ENCODE measurements at regions not wholly inside any gene's neighbourhood (a gene's known extent, or its start where the extent isn't known, plus 50 kb on each side); places are given as distances from the start of the nearest gene placed in this dataset.

- TF ChIP-seq CTCF (IDR thresholded peaks at IDR 0.05; ENCODE audit: insufficient read depth, low read length, poor library complexity, severe bottlenecking) = no peak
- H3K27me3 ChIP-seq (replicated peaks; ENCODE audit: control insufficient read depth, insufficient read depth, low read length) = no peaks in the 10 kb centered on the region
These were observed 380.9 kb downstream of the SOX9 start for GRCh38 chr17:72501404-72502370.

DNA sequence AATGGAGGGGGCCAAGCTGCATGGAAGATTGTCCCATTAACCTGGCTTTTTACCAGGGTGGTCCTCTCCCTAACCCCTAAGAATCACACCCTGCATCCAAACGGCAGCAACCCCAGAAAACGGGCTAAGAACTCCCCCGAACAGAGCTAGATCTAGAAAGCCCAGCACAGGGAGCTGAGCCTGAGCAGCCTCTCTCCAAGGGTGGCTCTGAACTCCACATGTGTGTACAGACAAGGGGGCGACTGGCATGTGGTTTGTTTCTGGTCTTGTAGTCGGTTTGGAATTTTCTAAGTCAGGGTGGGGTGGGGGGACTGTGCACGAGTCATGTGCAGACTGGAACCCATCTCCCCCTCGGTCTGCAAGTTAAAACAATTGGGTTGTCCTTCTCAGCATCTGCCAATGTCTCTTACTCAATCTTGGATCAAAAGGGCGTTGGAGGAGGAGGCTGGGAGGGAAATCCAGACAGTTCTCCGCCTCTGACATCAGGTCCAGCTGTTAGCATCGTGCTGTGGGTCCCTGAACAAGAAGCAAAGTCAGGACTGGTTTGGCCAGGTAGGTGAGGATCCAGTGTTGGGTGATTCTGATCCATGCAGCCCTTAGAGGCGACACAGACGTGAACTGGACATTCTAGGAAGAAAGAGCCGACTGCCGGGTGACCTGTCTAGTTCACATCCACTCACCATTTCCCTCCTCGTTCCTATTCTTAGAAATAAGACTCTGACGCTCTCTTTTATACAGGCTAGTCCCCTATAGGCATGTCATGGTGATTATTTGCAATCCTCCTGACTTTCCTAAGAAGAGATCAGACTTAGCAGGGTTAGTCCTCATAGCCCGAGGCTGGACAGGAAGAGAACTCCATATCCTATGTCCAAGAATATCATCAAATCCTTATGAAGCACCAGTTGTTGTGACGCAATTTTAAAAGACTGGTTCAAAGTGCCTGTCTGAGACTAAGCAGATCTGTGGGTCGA is 381.8 kb downstream of the SOX9 start:
- no peaks in the 10 kb centered on the region for H3K27me3 ChIP-seq (replicated peaks; ENCODE audit: control insufficient read depth, insufficient read depth, low read length)
- no peak overlapping the region for H3K4me3 ChIP-seq (replicated peaks; ENCODE audit: low read depth, low read length)
- no peak for DNase-seq (ENCODE audit: extremely low read depth, insufficient read length)
- no peaks in the 10 kb centered on the region for H3K36me3 ChIP-seq (ENCODE audit: control insufficient read depth, insufficient read depth, low read length)
- TF ChIP-seq CTCF (IDR thresholded peaks at IDR 0.05; ENCODE audit: insufficient read depth, low read length, poor library complexity, severe bottlenecking) = no peak

More at GRCh38 chr17:72501404-72502370, 380.9 kb downstream of the SOX9 start:
- H3K4me3 ChIP-seq (replicated peaks; ENCODE audit: low read depth, low read length) = no peak overlapping the region
- no peaks in the 10 kb centered on the region for H3K36me3 ChIP-seq (ENCODE audit: control insufficient read depth, insufficient read depth, low read length)
- no peak for DNase-seq (ENCODE audit: extremely low read depth, insufficient read length)

DNA sequence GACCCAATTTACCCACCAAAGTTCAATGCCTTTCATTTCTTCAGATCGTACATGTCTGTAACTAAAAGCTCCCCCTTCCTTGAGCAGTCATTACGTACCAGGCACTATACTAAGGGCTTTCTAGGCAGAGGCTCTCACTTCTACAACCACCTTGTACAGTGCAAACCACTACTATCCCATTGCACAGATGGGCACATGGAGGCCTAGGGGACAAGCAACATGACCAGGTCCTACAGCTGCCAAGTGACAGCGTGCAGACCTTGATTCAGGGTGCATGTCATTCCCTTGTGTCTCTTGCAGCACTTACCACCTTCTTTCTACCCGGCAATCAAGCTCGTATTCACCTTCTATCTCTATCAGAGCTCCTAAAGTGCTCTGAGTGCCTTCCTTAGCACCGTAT is 382.7 kb downstream of the SOX9 start:
- DNase-seq (ENCODE audit: extremely low read depth, insufficient read length) = no peak
- no peak for TF ChIP-seq CTCF (IDR thresholded peaks at IDR 0.05; ENCODE audit: insufficient read depth, low read length, poor library complexity, severe bottlenecking)
- H3K36me3 ChIP-seq (ENCODE audit: control insufficient read depth, insufficient read depth, low read length) = no peaks in the 10 kb centered on the region
- H3K27me3 ChIP-seq (replicated peaks; ENCODE audit: control insufficient read depth, insufficient read depth, low read length) = no peaks in the 10 kb centered on the region
- no peak overlapping the region for H3K4me3 ChIP-seq (replicated peaks; ENCODE audit: low read depth, low read length)

- no peaks in the 10 kb centered on the region for H3K27me3 ChIP-seq (replicated peaks; ENCODE audit: control insufficient read depth, insufficient read depth, low read length)
- no peak for DNase-seq (ENCODE audit: extremely low read depth, insufficient read length)
- H3K36me3 ChIP-seq (ENCODE audit: control insufficient read depth, insufficient read depth, low read length) = no peaks in the 10 kb centered on the region
- TF ChIP-seq CTCF (IDR thresholded peaks at IDR 0.05; ENCODE audit: insufficient read depth, low read length, poor library complexity, severe bottlenecking) = no peak
- no peak overlapping the region for H3K4me3 ChIP-seq (replicated peaks; ENCODE audit: low read depth, low read length)
These were observed 384.0 kb downstream of the SOX9 start for GRCh38 chr17:72504783-72505182.

DNA sequence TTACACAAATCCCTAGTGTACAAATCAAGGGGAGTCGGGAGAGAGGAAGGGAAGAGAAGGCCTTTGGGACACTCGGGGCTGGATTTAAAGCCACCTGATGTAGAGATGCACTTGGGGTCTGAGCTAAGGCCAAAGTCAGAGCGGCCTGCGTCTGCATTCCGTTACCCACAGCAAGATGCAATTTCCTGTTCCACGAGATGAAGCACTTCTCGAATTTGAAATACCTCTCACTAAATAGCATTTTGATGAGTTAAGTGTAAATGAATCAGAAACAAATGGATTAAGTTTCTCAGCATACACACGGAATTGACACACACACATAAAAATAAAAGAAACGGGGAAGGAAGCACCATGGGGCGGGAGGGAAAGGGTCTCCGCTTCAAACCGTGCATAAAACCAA is 386.0 kb downstream of the SOX9 start:
- no peak overlapping the region for H3K4me3 ChIP-seq (replicated peaks; ENCODE audit: low read depth, low read length)
- H3K27me3 ChIP-seq (replicated peaks; ENCODE audit: control insufficient read depth, insufficient read depth, low read length) = no peaks in the 10 kb centered on the region
- TF ChIP-seq CTCF (IDR thresholded peaks at IDR 0.05; ENCODE audit: insufficient read depth, low read length, poor library complexity, severe bottlenecking) = no peak
- no peaks in the 10 kb centered on the region for H3K36me3 ChIP-seq (ENCODE audit: control insufficient read depth, insufficient read depth, low read length)
- no peak for DNase-seq (ENCODE audit: extremely low read depth, insufficient read length)

Data from GM06990 (cell line).